GM19238 (cell line): ENCODE measurements at regions not wholly inside any gene's neighbourhood (a gene's known extent, or its start where the extent isn't known, plus 50 kb on each side); places are given as distances from the start of the nearest gene placed in this dataset.
"Not testable (repeated sequence)": the region's sequence is repeated elsewhere in the genome, so short reads cannot be mapped to it uniquely, and the experiment has no call there.

Experiments used
- DNase-seq: peaks from one replicate; pipeline ENCODE4 v3.0.0; 2011; ENCODE audit warnings: low spot score; ENCODE audit not compliant: insufficient read length

DNA sequence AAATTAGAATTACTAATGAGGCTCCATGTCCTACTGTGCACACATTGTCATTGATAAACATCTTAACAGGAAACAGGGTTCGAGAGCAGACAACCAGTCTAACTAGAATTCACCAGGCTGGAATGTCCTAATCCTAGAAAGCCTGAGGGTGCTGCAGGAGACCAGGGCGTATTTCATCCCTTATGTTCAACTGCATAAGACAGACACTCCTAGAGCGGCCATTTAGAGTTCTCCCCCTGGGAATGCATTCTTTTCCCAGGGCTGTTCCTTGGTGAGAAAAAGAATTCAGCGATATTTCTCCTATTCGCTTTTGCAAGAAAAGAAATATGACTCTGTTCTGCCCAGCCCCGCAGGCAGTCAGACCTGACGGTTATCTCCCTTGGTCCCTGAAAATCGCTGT, 486.0 kb downstream of the REEP3 start:
- no peak for DNase-seq

- DNase-seq, result no peak
Observed at GRCh38 chr10:64010711-64011110, 489.5 kb downstream of the REEP3 start.

DNA sequence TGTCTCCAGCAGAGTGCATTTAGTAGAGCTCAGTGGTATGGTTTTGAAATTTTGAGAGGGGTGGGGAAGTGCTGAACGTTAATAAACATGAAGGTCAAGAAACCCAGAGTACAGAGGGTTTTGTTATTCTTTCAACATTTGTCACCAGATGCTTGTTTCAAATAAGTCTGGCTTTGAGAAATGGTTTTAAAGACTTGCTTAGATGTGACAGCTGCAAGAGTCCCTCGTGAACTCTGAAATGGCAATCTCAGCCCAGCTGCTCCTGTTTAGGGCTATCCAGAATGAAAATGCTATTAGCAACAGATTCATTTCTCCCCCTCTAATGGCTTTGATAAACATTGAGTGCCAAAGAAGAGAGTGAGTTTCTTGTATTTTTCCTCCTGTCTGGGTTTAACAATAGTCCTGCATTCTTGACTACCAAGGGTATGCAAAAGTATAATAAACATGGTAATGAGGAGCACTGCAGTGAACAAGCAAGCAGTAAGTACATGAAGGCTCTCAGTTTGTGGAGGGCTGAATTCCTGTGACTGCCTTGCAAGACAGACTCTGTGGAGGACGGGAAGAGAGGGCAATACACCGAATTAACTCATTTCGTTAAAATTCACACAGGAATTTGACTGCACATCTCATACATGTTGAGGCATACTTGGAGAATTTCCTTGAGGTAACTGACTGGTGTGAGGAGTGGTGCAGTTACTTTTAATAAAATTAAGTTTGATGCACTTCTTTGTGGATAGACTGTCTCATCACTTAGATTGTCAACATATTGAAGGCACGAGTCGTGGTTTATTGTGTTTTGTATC, 490.9 kb downstream of the REEP3 start:
- DNase-seq, result no peak

DNA sequence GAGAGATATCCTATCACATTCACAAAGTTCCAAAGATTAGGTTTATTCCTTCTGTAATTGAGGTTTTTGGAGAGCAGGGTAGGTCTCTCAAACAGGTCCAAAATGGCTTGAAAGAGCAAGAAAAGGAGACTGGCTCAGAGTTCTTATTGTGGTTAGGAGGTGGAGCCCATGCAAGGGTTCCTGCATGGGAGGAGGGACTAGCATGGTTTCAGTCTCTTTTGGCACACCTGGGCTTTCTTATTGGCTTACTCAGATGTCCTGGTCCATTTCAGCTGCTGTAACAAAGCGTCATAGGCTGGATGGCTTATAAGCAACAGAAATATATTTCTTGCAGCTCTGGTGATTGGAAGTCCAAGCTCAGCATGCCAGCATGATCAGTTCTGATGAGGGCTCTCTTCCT, 493.1 kb downstream of the REEP3 start:
- no peak for DNase-seq

DNA sequence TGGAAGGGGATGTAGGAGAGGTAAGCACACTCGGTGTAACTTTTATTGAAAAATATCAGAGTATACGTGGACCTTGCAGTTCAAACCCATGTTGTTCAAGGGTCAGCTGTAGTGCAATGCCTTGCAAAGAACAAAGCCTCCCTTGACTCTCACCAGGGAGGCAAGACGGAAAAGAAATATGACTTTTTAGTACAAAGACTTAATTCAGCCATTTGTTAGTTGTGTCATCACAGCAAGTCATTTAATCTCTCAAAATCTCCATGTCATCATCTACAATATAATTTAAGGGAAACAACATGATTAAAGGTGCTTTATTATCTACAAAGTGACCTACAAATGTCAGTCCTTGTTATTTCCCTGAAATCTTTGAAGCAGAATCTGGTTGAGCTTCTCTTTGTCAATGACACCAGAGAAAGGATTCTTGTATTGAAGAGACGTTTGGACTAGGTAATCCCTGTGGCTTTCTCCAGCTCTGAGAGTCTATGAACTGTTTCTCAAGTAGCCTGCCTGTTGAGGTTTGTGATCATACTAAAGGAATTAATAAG, 502.8 kb downstream of the REEP3 start:
- no peak for DNase-seq

- DNase-seq, result no peak
Observed at GRCh38 chr10:64033711-64034110, 512.5 kb downstream of the REEP3 start.

GRCh38 chr10:64036321-64036930, 515.2 kb downstream of the REEP3 start:
- no peak for DNase-seq

DNA sequence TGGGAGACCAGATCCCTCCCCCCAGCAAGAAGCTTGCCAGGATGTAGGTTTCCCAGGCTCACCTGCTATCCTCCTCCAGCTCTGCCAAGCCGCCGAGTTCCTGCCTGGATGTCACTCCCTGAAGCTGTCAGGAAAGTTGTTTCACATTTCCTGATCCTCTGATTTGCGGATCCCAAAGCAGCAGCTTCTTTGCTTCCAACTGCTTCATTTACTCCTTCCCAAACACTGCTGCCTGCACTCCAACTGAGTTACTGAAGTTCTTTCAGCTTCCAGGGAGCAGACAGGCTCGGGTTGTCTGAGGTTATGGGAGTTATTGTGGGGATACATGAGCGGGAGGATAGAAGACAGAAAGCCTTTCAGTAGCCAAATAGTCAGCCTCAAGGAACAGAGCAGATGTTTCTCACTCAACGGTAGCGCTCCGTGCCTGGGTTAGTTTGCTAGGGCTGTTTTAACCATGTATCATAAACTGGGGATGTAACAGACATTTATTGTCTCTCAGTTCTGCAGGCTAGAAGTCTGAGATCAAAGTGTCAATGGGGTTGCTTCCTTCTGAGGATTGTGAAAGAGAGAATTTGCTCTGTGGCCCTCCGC, 516.0 kb downstream of the REEP3 start:
- no peak for DNase-seq

DNA sequence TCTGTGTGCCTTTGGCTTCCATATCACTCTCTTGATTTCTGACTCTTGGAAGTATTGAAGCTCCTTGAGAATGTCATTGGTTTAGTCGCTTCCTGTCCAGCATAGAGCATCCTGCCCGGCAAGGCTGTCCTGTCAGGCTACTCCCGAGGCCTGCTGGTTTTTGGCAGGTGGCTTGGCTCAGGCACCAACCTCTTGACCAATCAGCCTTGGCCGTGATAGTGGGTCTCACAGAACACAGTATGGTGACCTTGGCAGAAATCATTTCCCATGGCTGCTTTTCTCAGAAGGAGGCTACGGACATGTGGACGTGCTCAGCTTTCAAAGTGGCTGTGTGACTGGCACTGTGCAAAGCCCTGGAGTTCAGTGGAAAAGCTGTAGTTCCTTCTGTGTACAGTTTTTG, 516.9 kb downstream of the REEP3 start:
- no peak for DNase-seq

DNA sequence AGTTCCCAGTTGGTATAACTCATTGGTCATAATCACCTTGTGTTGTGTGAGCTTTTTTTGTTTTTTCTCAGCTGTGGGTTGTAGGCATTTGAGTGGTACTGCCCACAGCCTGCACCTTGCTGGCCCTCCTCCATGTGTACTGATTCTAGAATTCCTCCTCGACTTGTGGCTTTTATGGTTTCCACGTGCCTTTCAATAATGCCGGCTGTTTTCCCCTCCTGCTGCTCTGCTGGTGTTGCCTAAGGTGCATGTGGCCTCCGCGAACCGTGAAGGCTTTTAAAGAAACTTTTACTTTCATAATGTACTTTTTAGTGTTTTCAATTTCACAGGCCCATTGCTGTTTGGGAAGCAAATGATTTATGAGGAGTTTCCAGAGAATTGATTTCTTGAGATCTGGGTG, 518.0 kb downstream of the REEP3 start:
- DNase-seq, result no peak

DNA sequence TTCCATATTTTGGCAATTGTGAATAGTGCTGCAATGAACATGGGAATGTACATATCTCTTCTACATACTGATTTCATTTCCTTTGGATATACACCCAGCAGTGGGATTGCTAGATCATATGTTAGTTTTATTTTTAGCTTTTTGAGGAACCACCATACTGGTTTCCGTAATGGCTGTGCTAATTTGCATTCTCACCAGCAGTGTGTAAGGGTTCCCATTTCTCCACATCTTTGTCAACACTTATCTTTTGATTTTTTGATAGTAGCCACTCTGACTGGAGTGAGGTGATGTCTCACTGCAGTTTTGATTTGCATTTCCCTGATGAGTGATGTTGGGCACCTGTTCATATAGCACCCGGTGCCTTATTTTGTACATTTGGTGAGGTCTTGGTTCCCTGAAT, 519.6 kb downstream of the REEP3 start:
- DNase-seq, result no peak

DNA sequence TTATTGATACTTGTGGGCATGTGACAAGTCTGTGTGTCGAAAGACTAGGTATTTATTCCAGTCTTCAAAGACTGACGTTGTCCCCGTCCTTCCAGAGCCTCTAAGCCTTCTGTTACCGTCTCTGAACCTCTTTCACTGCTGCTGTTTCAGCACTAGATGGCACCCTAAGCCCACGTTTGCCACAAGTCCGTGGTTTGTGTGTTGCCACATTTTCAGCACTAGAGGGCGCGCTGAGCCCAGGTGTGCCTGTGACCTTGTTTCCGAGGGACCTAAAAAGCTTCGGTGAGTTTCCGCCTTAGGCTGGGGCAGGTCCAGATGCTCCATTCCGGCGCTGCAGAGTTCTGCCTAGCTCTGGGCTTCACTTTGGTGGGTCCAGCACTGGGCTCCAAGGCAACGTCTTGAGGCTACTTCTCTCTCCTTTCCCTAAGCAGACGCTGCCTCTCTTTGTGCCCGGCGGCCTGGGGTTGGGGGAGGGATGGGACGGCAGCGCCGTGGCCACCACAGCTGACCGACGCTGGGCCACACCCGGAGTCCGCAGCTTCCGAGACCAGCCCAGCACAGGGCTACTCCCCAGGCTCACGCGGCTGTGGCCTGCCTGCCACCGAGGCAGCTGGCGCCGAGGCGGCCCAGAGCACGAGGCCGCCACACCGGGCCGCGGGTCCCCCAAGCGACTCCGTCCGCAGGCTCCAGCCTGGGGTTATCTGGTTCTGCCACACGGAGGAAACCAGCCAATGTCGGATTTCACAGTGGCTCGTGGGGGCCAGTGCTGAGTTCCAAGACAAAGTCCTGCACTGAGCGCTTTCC, 520.2 kb downstream of the REEP3 start:
- DNase-seq, result peak; percentile 56

DNA sequence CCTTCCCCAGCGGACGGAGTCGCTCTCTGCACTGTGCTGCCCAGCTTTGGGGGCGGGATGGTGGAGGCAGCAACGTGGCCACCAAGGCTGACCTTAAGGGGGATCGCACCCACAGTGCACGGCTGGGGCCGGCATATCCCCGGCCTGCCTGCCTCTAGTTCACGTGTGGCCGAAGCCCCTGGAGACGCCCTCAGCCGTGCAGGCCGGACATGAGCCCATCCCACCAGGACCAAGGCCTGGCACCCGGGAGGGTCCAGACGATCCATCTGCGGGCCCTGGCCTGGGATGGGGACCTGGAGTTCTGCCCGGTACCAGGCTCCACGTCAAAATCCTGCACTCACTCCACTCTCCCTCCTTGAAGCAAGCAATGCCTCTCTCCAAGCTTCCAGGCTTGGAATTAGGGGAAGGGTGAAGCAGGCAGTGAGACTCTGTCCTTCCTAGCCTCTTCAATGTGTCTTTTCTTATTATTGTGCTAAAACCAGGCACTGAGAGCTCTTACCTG, 520.8 kb downstream of the REEP3 start:
- no peak for DNase-seq

DNA sequence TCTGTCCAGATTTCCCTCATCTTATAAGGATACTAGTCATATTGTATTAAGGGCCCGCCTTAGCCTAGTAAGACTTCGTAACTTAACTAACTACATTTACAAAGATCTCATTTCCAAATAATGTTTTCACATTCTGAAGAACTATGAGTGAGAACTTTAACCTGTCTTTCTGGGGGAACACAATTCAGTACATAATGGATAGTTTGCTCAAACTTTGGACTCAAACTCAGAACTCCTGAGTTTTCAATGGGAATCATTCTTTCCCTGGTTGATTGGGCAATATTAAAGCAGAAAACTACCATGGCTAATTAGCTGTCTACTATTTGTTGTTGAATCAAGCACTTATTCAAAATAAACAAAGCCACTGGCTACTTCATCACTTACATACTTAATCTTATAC, 522.9 kb downstream of the REEP3 start:
- no peak for DNase-seq

DNA sequence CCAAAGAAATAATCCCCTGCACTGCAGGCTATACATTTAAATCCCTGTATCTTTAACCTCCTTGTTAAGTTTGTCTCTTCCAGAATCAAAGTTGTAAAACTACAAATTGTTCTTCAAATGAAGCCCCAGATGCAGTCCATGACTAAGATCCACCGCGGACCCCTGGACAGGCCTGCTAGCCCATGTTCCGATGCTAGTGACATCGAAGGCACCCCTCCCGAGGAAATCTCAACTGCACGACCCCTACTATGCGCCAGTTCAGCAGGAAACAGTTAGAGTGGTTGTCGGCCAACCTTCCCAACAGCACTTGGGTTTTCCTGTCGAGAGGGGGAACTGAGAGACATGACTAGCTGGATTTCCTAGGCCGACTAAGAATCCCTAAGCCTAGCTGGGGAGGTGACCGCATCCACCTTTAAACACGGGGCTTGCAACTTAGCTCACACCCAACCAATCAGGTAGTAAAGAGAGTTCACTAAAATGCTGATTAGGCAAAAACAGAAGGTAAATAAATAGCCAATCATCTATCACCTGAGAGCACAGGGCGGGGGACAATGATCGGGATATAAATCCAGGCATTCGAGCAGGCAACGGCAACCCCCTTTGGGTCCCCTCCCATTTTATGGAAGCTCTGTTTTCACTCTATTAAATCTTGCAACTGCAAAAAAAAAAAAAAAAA, 523.9 kb downstream of the REEP3 start:
- DNase-seq, result not testable (repeated sequence)

- DNase-seq, result no peak
Observed at GRCh38 chr10:64054392-64054791, 533.2 kb downstream of the REEP3 start.

- no peak for DNase-seq
Observed at GRCh38 chr10:64059884-64060283, 538.7 kb downstream of the REEP3 start.

GRCh38 chr10:64060389-64060788, 539.2 kb downstream of the REEP3 start:
- no peak for DNase-seq

- DNase-seq, result no peak
Observed at GRCh38 chr10:64062793-64063192, 541.6 kb downstream of the REEP3 start.

- DNase-seq, result no peak
Observed at GRCh38 chr10:64067009-64067606, 545.9 kb downstream of the REEP3 start.
